Liver (tissue), 8 donors: ENCODE measurements at regions not wholly inside any gene's neighbourhood (a gene's known extent, or its start where the extent isn't known, plus 50 kb on each side); places are given as distances from the start of the nearest gene placed in this dataset.

Experiments
- DNase-seq: peaks from one replicate; pipeline ENCODE4 v3.0.0-alpha.2; 2017; ENCODE audit warnings: low spot score
- H3K27ac ChIP-seq, 2 donors: one replicate each; pipeline ENCODE4 v1.7.0; 2013; ENCODE audit warnings: inconsistent platforms in 2 of 2, low read length in 2 of 2, control low read depth in 1 of 2, low read depth in 1 of 2, mild to moderate bottlenecking in 1 of 2
- H3K27me3 ChIP-seq, 4 donors: one replicate each; pipeline versions ENCODE4 v1.6.1 to v1.7.0; 2013; ENCODE audit warnings: low read length in 3 of 4, inconsistent platforms in 1 of 4, mild to moderate bottlenecking in 1 of 4, moderate library complexity in 1 of 4; ENCODE audit not compliant: control insufficient read depth in 4 of 4, insufficient read depth in 4 of 4
- H3K36me3 ChIP-seq, 4 donors: one replicate each; pipeline versions ENCODE4 v1.6.1 to v1.7.0; 2013; ENCODE audit warnings: low read length in 3 of 4, mild to moderate bottlenecking in 3 of 4, low read depth in 1 of 4, moderate library complexity in 1 of 4; ENCODE audit not compliant: control insufficient read depth in 4 of 4, insufficient read depth in 3 of 4
- H3K4me1 ChIP-seq, 4 donors: one replicate each; pipeline versions ENCODE4 v1.6.1 to v1.7.0; 2013; ENCODE audit warnings: low read length in 3 of 4, mild to moderate bottlenecking in 3 of 4, moderate library complexity in 1 of 4; ENCODE audit not compliant: control insufficient read depth in 4 of 4, insufficient read depth in 4 of 4
- H3K4me3 ChIP-seq, 3 donors: one replicate each; pipeline versions ENCODE4 v1.6.1 to v1.7.0; 2013; ENCODE audit warnings: low read length in 3 of 3, control low read depth in 1 of 3, low read depth in 1 of 3, mild to moderate bottlenecking in 1 of 3
- H3K9ac ChIP-seq, 2 donors: one replicate each; pipeline ENCODE4 v1.7.0; 2013; ENCODE audit warnings: low read length in 2 of 2, mild to moderate bottlenecking in 2 of 2, moderate library complexity in 2 of 2, control low read depth in 1 of 2, low read depth in 1 of 2
- H3K9me3 ChIP-seq, 4 donors: one replicate each; pipeline versions ENCODE4 v1.6.1 to v1.7.0; 2013; ENCODE audit warnings: low read length in 3 of 4; ENCODE audit not compliant: control insufficient read depth in 4 of 4
- ATF3 ChIP-seq: IDR thresholded peaks from 2 replicates; pipeline ENCODE4 v1.6.1; 2016; ENCODE audit warnings: antibody characterized with exemption
- CTCF ChIP-seq: fragments of 150-350 bp; IDR thresholded peaks from 2 replicates; pipeline ENCODE4 v1.5.1; 2017; ENCODE audit warnings: improper control_type of control experiment, low read depth, low read length; ENCODE audit not compliant: missing input control
- EGR1 ChIP-seq, 2 donors: IDR thresholded peaks; 2 replicates each; pipeline ENCODE4 v1.6.1; 2016 to 2018; ENCODE audit warnings: antibody characterized with exemption in 2 of 2, low read depth in 2 of 2
- FOXA1 ChIP-seq: IDR thresholded peaks from 2 replicates; pipeline ENCODE4 v1.6.1; 2016; ENCODE audit warnings: antibody characterized with exemption
- FOXA2 ChIP-seq: IDR thresholded peaks from 2 replicates; pipeline ENCODE4 v1.6.1; 2016; ENCODE audit warnings: antibody characterized with exemption
- HNF4A ChIP-seq, 2 donors: conservative IDR thresholded peaks; 2 replicates each; pipeline ENCODE4 v1.6.1; 2016; ENCODE audit warnings: antibody characterized with exemption in 2 of 2, mild to moderate bottlenecking in 2 of 2
- HNF4G ChIP-seq: IDR thresholded peaks from 2 replicates; pipeline ENCODE4 v1.6.1; 2016; ENCODE audit warnings: antibody characterized with exemption
- JUND ChIP-seq, 2 donors: IDR thresholded peaks; 2 replicates each; pipeline ENCODE4 v1.6.1; 2016; ENCODE audit warnings: antibody characterized with exemption in 2 of 2
- MAX ChIP-seq: IDR thresholded peaks from 2 replicates; pipeline ENCODE4 v1.6.1; 2016; ENCODE audit warnings: antibody characterized with exemption
- NR2F2 ChIP-seq: IDR thresholded peaks from 2 replicates; pipeline ENCODE4 v1.6.1; 2016; ENCODE audit warnings: antibody characterized with exemption
- RAD21 ChIP-seq, 2 donors: IDR thresholded peaks; 2 replicates each; pipeline ENCODE4 v1.6.1; 2016; ENCODE audit warnings: antibody characterized with exemption in 2 of 2, mild to moderate bottlenecking in 2 of 2
- REST ChIP-seq: IDR thresholded peaks from 2 replicates; pipeline ENCODE4 v1.6.1; 2016; ENCODE audit warnings: antibody characterized with exemption, mild to moderate bottlenecking
- RXRA ChIP-seq, 2 donors: IDR thresholded peaks; 2 replicates each; pipeline ENCODE4 v1.6.1; 2017 to 2018; ENCODE audit warnings: antibody characterized with exemption in 2 of 2, mild to moderate bottlenecking in 1 of 2
- TAF1 ChIP-seq: conservative IDR thresholded peaks from 2 replicates; pipeline ENCODE4 v1.6.1; 2016; ENCODE audit warnings: antibody characterized with exemption, mild to moderate bottlenecking
- ZBTB33 ChIP-seq: IDR thresholded peaks from 2 replicates; pipeline ENCODE4 v1.6.1; 2016; ENCODE audit warnings: antibody characterized with exemption
- WGBS: extraction: QIAGEN DNeasy Blood & Tissue Kit; methylation state at CpG from one replicate; pipeline ENCODE4 v1.1.7; 2013; 5-methylcytosine and 5-hydroxymethylcytosine counted together
- donor health status: healthy.
- donor health status: healthy.
- donor health status: healthy.
- donor health status: healthy.
- donor health status: healthy.

GRCh38 chr2:234395891-234396420, 100.9 kb downstream of the ARL4C start:
- Histone ChIP-seq H3K4me3 (no peak overlapping the region), H3K4me1 (no peaks in the 10 kb centered on the region), H3K36me3 (no peaks in the 10 kb centered on the region), H3K27me3 (no peaks in the 10 kb centered on the region), H3K9ac (no peak overlapping the region), H3K27ac (no peak overlapping the region), H3K9me3 (no peaks in the 10 kb centered on the region)
- TF ChIP-seq ZBTB33 = no peak
- no peak for TF ChIP-seq JUND (IDR thresholded peaks at IDR 0.05)
- no peak for TF ChIP-seq EGR1 (IDR thresholded peaks at IDR 0.05; ENCODE audit: low read depth in 2 of 2)
- TF ChIP-seq NR2F2 = no peak
- TF ChIP-seq FOXA1 = no peak
- TF ChIP-seq RXRA (IDR thresholded peaks at IDR 0.05) = no peak
- TF ChIP-seq RAD21 (IDR thresholded peaks at IDR 0.05) = no peak
- TF ChIP-seq MAX = no peak
- no peak for TF ChIP-seq HNF4A (conservative IDR thresholded peaks at IDR 0.05)
- TF ChIP-seq CTCF = no peak
- no peak for TF ChIP-seq ATF3
- TF ChIP-seq HNF4G = no peak
- TF ChIP-seq FOXA2 = no peak
- DNase-seq = no peak
- WGBS = 79% methylated on average over 6 of the region's 6 CpGs

GRCh38 chr2:234394450-234394849, 102.4 kb downstream of the ARL4C start:
- WGBS = 86% methylated on average over 4 of the region's 4 CpGs
- Histone ChIP-seq H3K27ac (no peak overlapping the region), H3K27me3 (no peaks in the 10 kb centered on the region), H3K4me1 (no peaks in the 10 kb centered on the region), H3K9me3 (no peaks in the 10 kb centered on the region), H3K9ac (no peak overlapping the region), H3K36me3 (no peaks in the 10 kb centered on the region), H3K4me3 (no peak overlapping the region)
- DNase-seq = no peak
- TF ChIP-seq ZBTB33 (no peak), FOXA1 (no peak), REST (no peak), TAF1 (no peak), ATF3 (no peak)
